GM18868 (cell line): ENCODE measurements at regions not wholly inside any gene's neighbourhood (a gene's known extent, or its start where the extent isn't known, plus 50 kb on each side); places are given as distances from the start of the nearest gene placed in this dataset.

ENCODE experiments used
- ATAC-seq: cut with Tn5 transposase; IDR thresholded peaks from one replicate; pipeline ENCODE4 v1.9.1; 2021; ENCODE audit warnings: mild to moderate bottlenecking, moderate library complexity; ENCODE audit not compliant: unreplicated experiment

DNA sequence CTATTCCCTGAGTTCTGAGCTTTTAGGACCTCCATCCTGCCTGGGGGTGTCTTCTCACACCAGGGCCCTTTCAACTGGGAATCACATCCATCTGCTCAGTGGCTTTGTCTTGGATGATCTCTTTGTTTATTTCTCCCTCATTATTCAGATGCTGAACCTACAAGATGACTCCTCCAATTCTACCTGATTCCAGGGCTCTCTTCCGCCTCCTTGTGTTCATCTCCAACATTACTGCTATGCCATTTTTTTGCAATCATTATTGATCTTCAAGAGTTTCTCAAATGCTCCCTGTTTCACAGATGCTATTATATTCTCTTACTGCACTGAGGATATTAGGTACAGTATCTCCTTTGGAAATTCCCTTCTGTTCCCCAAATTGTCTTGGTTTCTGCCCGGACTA is 307.7 kb downstream of the SHANK2 start:
- ATAC-seq: no peak

DNA sequence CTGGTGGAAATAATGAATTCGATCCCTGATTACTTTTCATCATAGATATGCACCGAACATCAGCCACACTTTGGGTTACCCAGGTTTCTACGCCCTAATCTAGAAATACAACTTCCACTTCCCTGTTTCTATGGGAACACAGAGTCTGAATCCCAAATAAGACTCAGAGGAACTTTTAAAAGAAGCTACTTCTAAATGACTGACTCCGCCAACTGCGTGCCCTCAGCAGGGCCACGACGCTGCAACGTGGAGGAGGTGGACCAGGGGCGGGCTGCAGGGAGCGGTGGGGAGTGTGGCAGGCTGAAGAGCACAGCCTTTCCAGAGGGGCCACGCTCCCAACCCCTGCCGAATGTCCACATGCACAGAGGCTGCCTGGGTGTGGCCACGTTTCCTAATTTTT is 304.0 kb downstream of the SHANK2 start:
- no peak for ATAC-seq

DNA sequence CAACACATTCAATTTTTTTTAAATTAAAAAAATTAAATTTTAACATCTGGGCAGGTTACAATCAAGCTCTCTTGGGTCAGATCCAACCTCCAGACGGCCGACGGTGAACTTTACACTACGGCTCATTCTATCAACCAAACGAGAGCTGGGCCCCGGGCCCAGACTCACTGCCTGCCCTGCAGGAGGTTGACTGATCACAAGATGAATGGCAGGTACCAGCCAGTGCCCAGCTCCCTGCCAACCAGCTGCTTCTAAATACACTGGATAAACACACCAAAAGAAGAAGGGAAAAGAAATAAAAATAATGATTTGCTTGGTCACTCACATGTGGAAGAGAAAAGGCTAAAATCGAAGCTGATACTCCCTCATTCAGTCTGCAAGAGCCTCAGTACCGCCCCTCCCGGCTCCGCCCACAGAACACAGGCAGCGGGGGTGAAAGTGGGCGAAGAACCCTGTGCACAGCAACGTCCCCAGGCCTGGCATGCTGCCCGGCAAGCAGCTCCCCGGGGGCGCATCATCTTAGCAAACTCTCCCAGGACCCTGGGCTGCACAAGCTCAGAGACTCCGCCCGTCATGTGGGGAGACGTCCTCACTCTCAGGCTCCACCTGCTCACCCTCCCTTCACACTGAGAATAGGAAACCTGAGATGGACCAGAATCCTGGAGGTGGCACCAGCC is 303.4 kb downstream of the SHANK2 start:
- no peak for ATAC-seq

DNA sequence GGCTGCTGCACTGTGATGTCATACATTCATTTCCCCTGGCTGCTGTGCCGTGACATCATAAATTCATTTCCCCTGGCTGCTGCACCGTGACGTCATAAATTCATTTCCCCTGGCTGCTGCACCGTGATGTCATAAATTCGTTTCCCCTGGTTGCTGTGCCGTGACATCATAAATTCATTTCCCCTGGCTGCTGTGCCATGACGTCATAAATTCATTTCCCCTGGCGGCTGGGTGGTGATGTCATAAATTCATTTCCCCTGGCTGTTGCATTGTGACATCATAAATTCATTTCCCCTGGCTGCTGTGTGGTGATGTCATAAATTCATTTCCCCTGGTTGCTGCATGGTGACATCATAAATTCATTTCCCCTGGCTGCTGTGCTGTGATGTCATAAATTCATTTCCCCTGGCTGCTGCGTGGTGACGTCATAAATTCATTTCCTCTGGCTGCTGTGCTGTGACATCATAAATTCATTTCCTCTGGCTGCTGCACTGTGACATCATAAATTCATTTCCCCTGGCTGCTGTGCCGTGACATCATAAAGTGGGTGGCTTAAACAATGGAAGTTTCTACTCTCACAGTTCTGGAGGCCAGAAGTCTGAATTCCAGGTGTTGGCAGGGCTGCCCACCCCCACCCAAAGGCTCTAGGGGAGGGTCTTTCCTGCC is 301.1 kb downstream of the SHANK2 start:
- ATAC-seq: no peak

DNA sequence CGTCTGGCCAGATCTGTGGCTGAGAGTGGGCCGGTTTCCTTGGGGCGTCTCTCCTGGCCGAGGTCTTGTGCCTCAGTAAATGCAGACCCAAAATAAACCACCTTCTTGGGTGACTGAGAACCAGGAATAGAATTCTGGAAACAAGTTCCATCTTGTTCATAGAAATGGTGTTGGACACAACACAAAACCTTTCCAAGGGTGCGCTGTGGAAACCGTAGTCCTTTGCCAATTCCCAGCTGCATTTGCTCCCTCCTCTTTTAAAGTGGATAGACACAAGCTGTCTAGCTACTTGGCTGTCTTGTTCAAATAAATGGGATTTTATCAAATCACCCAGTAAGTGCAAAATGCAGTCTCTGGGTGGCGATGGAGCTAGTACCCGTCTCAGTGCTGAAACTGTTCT is 300.2 kb downstream of the SHANK2 start:
- no peak for ATAC-seq

DNA sequence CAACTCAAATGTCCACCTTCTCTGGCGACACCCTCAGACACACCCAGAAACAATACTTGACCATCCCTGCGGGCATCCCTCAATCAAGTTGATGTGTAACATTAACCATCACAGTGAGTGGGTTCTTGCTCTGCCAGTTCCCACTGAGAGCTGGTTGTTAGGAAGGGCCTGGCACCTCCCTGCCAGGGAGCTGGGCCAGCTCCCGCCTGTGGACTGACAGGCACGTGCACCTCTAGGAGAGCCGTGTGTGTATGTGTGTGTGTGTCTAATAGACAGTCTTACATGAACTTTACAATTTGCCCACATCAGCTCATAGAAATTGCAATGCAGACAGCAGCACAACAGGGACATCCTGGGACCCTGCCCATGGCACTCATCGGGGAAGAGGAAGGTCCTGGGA is 298.7 kb downstream of the SHANK2 start:
- no peak for ATAC-seq

DNA sequence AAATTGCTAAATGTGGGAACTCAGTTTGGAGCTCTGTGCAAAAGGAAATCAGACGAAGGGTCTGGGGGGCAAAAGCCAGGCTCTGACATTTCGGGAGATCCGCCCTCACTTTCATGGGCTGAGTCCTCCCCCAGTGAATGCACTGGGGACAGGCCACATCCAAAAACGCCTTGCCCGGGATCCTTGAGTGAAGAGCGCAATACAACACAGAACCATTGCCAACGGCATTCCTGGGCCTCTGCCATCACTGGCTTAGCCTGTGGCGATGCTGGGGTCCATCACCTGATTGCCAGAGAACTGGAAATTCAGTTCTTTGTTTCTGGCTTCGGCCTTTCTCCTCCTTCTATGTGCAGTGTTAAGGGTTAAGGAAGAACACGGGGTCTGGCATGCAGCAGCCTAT is 297.9 kb downstream of the SHANK2 start:
- ATAC-seq: no peak
